Hepatic stellate cell (primary cell): ENCODE measurements at regions not wholly inside any gene's neighbourhood (a gene's known extent, or its start where the extent isn't known, plus 50 kb on each side); places are given as distances from the start of the nearest gene placed in this dataset.

ENCODE experiments used
- DNase-seq: peaks from one replicate; pipeline ENCODE4 v3.0.0; 2011; ENCODE audit warnings: low spot score

GRCh38 chr17:15039366-15039765 is 225.8 kb downstream of the PMP22 start:
- DNase-seq, result no peak

- no peak for DNase-seq
These were observed 226.5 kb downstream of the PMP22 start for GRCh38 chr17:15038656-15039055.

GRCh38 chr17:15036238-15036637 is 228.9 kb downstream of the PMP22 start:
- DNase-seq, result no peak

- DNase-seq, result no peak
These were observed 233.2 kb downstream of the PMP22 start for GRCh38 chr17:15031975-15032374.

- DNase-seq, result no peak
These were observed 235.7 kb downstream of the PMP22 start for GRCh38 chr17:15029469-15029868.

- no peak for DNase-seq
These were observed 237.3 kb downstream of the PMP22 start for GRCh38 chr17:15027853-15028252.

GRCh38 chr17:15026088-15026487 is 239.0 kb downstream of the PMP22 start:
- DNase-seq, result no peak

- DNase-seq, result no peak
These were observed 241.4 kb downstream of the PMP22 start for GRCh38 chr17:15023589-15024336.

GRCh38 chr17:15019158-15019557 is 246.0 kb downstream of the PMP22 start:
- DNase-seq, result no peak

GRCh38 chr17:15012351-15012980 is 252.7 kb downstream of the PMP22 start:
- no peak for DNase-seq

- no peak for DNase-seq
These were observed 256.0 kb downstream of the PMP22 start for GRCh38 chr17:15009087-15009486.

- DNase-seq, result no peak
These were observed 258.0 kb downstream of the PMP22 start for GRCh38 chr17:15007147-15007553.

- DNase-seq, result no peak
These were observed 258.6 kb downstream of the PMP22 start for GRCh38 chr17:15006421-15007128.

- DNase-seq, result no peak
These were observed 264.5 kb downstream of the PMP22 start for GRCh38 chr17:15000661-15001060.

- no peak for DNase-seq
These were observed 267.8 kb downstream of the PMP22 start for GRCh38 chr17:14997290-14997689.

GRCh38 chr17:14986127-14986526 is 279.0 kb downstream of the PMP22 start:
- DNase-seq, result no peak

- no peak for DNase-seq
These were observed 292.3 kb downstream of the PMP22 start for GRCh38 chr17:14972844-14973243.

- DNase-seq, result no peak
These were observed 294.1 kb downstream of the PMP22 start for GRCh38 chr17:14971054-14971453.

GRCh38 chr17:14959106-14959648 is 305.9 kb downstream of the PMP22 start:
- DNase-seq, result no peak

- DNase-seq, result no peak
These were observed 311.7 kb downstream of the PMP22 start for GRCh38 chr17:14953405-14953804.

GRCh38 chr17:14950686-14951085 is 314.4 kb downstream of the PMP22 start:
- DNase-seq, result no peak

GRCh38 chr17:14950216-14950615 is 314.9 kb downstream of the PMP22 start:
- DNase-seq, result no peak

GRCh38 chr17:14947671-14948070 is 317.5 kb downstream of the PMP22 start:
- no peak for DNase-seq
